GM23248 (cell line): ENCODE measurements at regions not wholly inside any gene's neighbourhood (a gene's known extent, or its start where the extent isn't known, plus 50 kb on each side); places are given as distances from the start of the nearest gene placed in this dataset.

Experiments
- EZH2 ChIP-seq: fragments of 200-600 bp; sonication (generic); IDR thresholded peaks from 2 replicates; pipeline ENCODE4 v1.6.1; 2018; ENCODE audit warnings: antibody characterized with exemption, mild to moderate bottlenecking; ENCODE audit not compliant: insufficient read depth, poor library complexity, severe bottlenecking
- EZH2phosphoT487 ChIP-seq: fragments of 200-600 bp; sonication (generic); IDR thresholded peaks from 2 replicates; pipeline ENCODE4 v1.6.1; 2018; ENCODE audit warnings: antibody characterized with exemption, moderate library complexity, mild to moderate bottlenecking, low read depth; ENCODE audit not compliant: insufficient read depth

DNA sequence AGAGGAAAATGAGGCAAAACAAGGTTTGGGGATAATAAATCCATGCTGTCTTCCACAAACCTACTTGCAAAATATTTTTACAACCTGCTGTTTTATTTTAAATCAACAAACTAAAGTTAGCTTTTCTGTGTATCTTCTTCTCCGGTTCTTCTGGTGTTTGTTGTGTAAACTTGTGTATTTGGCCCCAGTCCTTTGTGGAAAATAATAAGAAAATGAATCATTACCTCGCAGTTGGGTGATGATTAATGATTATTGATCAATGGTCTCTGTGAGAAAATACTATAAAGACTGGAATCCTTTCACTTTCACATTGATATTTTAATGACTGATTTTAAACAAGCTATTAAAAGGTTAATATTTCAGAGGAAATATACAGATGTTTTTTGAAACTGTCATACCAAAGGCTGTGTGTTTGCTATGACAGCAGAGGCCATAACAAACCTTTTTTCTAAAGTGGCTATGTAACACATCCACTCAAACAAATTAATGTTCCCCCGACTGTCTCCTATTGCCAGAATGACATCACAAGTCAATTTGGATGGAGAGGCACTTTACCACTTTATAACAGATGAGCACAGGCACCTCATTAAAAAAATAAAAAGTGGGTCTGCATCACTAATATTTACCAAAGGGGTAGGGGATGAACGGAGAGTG, 152.5 kb downstream of the MEX3B start:
- TF ChIP-seq EZH2phosphoT487 = no peak
- no peak for TF ChIP-seq EZH2
